H1 (cell line): ENCODE measurements at regions not wholly inside any gene's neighbourhood (a gene's known extent, or its start where the extent isn't known, plus 50 kb on each side); places are given as distances from the start of the nearest gene placed in this dataset.

Experiments used
- CTCF ChIA-PET: fragments of 300-600 bp; sonication (Branson Sonifier 250); formaldehyde crosslinking; loops from one replicate; lab custom pipeline; 2021; ENCODE audit not compliant: partially characterized antibody; lab: Charles Lee
- POLR2A ChIA-PET: fragments of 300-600 bp; sonication (Branson Sonifier 250); formaldehyde crosslinking; loops from one replicate; lab custom pipeline; 2021; ENCODE audit warnings: inconsistent platforms; ENCODE audit not compliant: partially characterized antibody; lab: Charles Lee
- DNase-seq, 2 experiments: peaks; one replicate each; pipeline versions ENCODE4 v3.0.0 to v3.0.0-alpha.2; 2010 to 2022; ENCODE audit warnings: low spot score in 2 of 2, low read depth in 1 of 2, mixed read lengths in 1 of 2
- FAIRE-seq: peaks from 2 replicates; lab custom pipeline; 2011; peaks lifted over from hg19 to GRCh38; lab: Jason Lieb, UNC
- H2AFZ ChIP-seq: 2 replicates; pipeline ENCODE4 v1.8.1; 2012; ENCODE audit warnings: low read length, inconsistent platforms
- H2AK5ac ChIP-seq: 2 replicates; pipeline ENCODE4 v1.6.1; 2013; ENCODE audit warnings: low read depth, low read length
- H2BK120ac ChIP-seq: replicated peaks from 2 replicates; pipeline ENCODE3; 2013; ENCODE audit warnings: low read depth, low read length, inconsistent platforms
- H2BK12ac ChIP-seq: 2 replicates; pipeline ENCODE4 v1.6.1; 2013; ENCODE audit warnings: low read depth, low read length
- H2BK15ac ChIP-seq: 2 replicates; pipeline ENCODE4 v1.6.1; 2013; ENCODE audit warnings: low read length
- H2BK20ac ChIP-seq: 2 replicates; pipeline ENCODE4 v1.6.1; 2013; ENCODE audit warnings: low read length
- H2BK5ac ChIP-seq: 2 replicates; pipeline ENCODE4 v1.6.1; 2013; ENCODE audit warnings: low read depth, low read length
- H3K14ac ChIP-seq: 2 replicates; pipeline ENCODE4 v1.6.1; 2013; ENCODE audit warnings: inconsistent platforms; ENCODE audit not compliant: insufficient read length
- H3K18ac ChIP-seq: 2 replicates; pipeline ENCODE4 v1.6.1; 2013; ENCODE audit warnings: low read length; ENCODE audit errors: extremely low read depth
- H3K23ac ChIP-seq: 2 replicates; pipeline ENCODE4 v1.6.1; 2013; ENCODE audit warnings: inconsistent platforms; ENCODE audit not compliant: insufficient read length
- H3K23me2 ChIP-seq: 2 replicates; pipeline ENCODE4 v1.6.1; 2013; ENCODE audit warnings: low read depth, low read length
- H3K27ac ChIP-seq: 2 replicates; pipeline ENCODE4 v1.6.1; 2011; ENCODE audit warnings: low read depth, low read length, inconsistent platforms
- H3K27me3 ChIP-seq, 4 experiments: replicated peaks in 1 of 4; 1 replicate in 1 of 4; 2 replicates in 3 of 4; pipeline versions ENCODE4 v1.6.1 to v1.8.1; 2011 to 2013; ENCODE audit warnings: low read length in 3 of 4, mild to moderate bottlenecking in 3 of 4, inconsistent platforms in 2 of 4, mixed read lengths in 2 of 4, moderate library complexity in 1 of 4; ENCODE audit not compliant: control insufficient read depth in 3 of 4, insufficient read depth in 3 of 4; ENCODE audit errors: extremely low read depth in 1 of 4
- H3K36me3 ChIP-seq, 4 experiments: 2 replicates each; pipeline versions ENCODE4 v1.6.1 to v1.8.1; 2011 to 2013; ENCODE audit warnings: mild to moderate bottlenecking in 4 of 4, low read length in 3 of 4, moderate library complexity in 2 of 4, control low read depth in 1 of 4, inconsistent platforms in 1 of 4; ENCODE audit not compliant: insufficient read depth in 4 of 4, control insufficient read depth in 2 of 4
- H3K4ac ChIP-seq: replicated peaks from 2 replicates; pipeline ENCODE3; 2013; ENCODE audit warnings: low read length, low read depth, mixed read lengths, inconsistent platforms; ENCODE audit not compliant: insufficient read length
- H3K4me1 ChIP-seq, 4 experiments: replicated peaks in 1 of 4; 1 replicate in 1 of 4; 2 replicates in 3 of 4; pipeline versions ENCODE4 v1.6.1 to v1.8.1; 2011 to 2013; ENCODE audit warnings: low read length in 3 of 4, inconsistent platforms in 2 of 4, mixed read lengths in 1 of 4; ENCODE audit not compliant: insufficient read depth in 4 of 4, control insufficient read depth in 3 of 4
- H3K4me2 ChIP-seq, 2 experiments: 2 replicates each; pipeline versions ENCODE4 v1.6.1 to v1.8.1; 2011 to 2013; ENCODE audit warnings: low read depth in 2 of 2, low read length in 2 of 2, control low read depth in 1 of 2, inconsistent platforms in 1 of 2, mild to moderate bottlenecking in 1 of 2; ENCODE audit not compliant: insufficient read depth in 1 of 2
- H3K4me3 ChIP-seq, 4 experiments: fragments of 200-600, 300-600 bp in 1 of 4; sonication (generic), shearing (Covaris generic), sonication (Bioruptor Twin) in 1 of 4; 2 replicates each; pipeline versions ENCODE4 v1.5.1 to v1.8.1; 2011 to 2016; ENCODE audit warnings: low read length in 4 of 4, low read depth in 3 of 4, control low read depth in 2 of 4, inconsistent platforms in 2 of 4, mild to moderate bottlenecking in 2 of 4, mixed read lengths in 1 of 4, moderate library complexity in 1 of 4; ENCODE audit not compliant: insufficient read depth in 2 of 4; ENCODE audit errors: extremely low read depth in 1 of 4
- H3K56ac ChIP-seq: replicated peaks from 2 replicates; pipeline ENCODE3; 2013; ENCODE audit warnings: low read depth, mild to moderate bottlenecking, mixed read lengths, low read length, inconsistent platforms; ENCODE audit not compliant: insufficient read length
- H3K79me1 ChIP-seq: 2 replicates; pipeline ENCODE4 v1.6.1; 2013; ENCODE audit warnings: low read depth, low read length, control low read depth
- H3K79me2 ChIP-seq, 2 experiments: 2 replicates each; pipeline versions ENCODE4 v1.6.1 to v1.8.1; 2012 to 2013; ENCODE audit warnings: low read length in 2 of 2, mild to moderate bottlenecking in 2 of 2, inconsistent platforms in 1 of 2; ENCODE audit not compliant: insufficient read depth in 2 of 2, control insufficient read depth in 1 of 2
- H3K9ac ChIP-seq, 4 experiments: replicated peaks in 1 of 4; 1 replicate in 1 of 4; 2 replicates in 3 of 4; pipeline versions ENCODE4 v1.6.1 to v1.8.1; 2011 to 2013; ENCODE audit warnings: low read depth in 3 of 4, low read length in 3 of 4, control low read depth in 2 of 4, mild to moderate bottlenecking in 2 of 4, moderate library complexity in 2 of 4, inconsistent platforms in 1 of 4; ENCODE audit errors: extremely low read depth in 1 of 4
- H3K9me3 ChIP-seq, 2 experiments: 2 replicates each; pipeline versions ENCODE4 v1.6.1 to v1.8.1; 2012 to 2013; ENCODE audit warnings: mild to moderate bottlenecking in 2 of 2, moderate library complexity in 2 of 2, control low read depth in 1 of 2, inconsistent platforms in 1 of 2, low read depth in 1 of 2, low read length in 1 of 2, mixed read lengths in 1 of 2; ENCODE audit not compliant: insufficient read depth in 2 of 2
- H4K20me1 ChIP-seq, 2 experiments: replicated peaks in 1 of 2; 2 replicates each; pipeline versions ENCODE3 to v1.8.1; 2011 to 2013; ENCODE audit warnings: inconsistent platforms in 2 of 2, low read length in 2 of 2, mild to moderate bottlenecking in 1 of 2; ENCODE audit not compliant: insufficient read depth in 2 of 2, control insufficient read depth in 1 of 2
- H4K5ac ChIP-seq: 2 replicates; pipeline ENCODE4 v1.6.1; 2013; ENCODE audit warnings: low read length, low read depth, mixed read lengths, inconsistent platforms; ENCODE audit not compliant: insufficient read length
- H4K8ac ChIP-seq: 2 replicates; pipeline ENCODE4 v1.8.0; 2013; ENCODE audit warnings: mild to moderate bottlenecking, moderate library complexity, low read length, inconsistent platforms; ENCODE audit not compliant: insufficient read depth; ENCODE audit errors: extremely low read depth
- H4K91ac ChIP-seq: replicated peaks from 2 replicates; pipeline ENCODE3; 2013; ENCODE audit warnings: low read length, mixed read lengths, inconsistent platforms; ENCODE audit not compliant: insufficient read length
- ASH2L ChIP-seq: fragments of 200-600, 300-600 bp; sonication (generic); IDR thresholded peaks from one replicate; pipeline ENCODE4 v1.7.1; 2017; ENCODE audit warnings: low read length
- CBX8 ChIP-seq: fragments of 300-800, 300-1000 bp; sonication (generic); IDR thresholded peaks from 2 replicates; pipeline ENCODE4 v1.7.1; 2016; ENCODE audit warnings: low read depth, low read length, borderline replicate concordance
- CHD1 ChIP-seq: IDR thresholded peaks from 2 replicates; pipeline ENCODE4 v1.6.1; 2012; ENCODE audit warnings: low read depth, low read length, improper control_type of control experiment
- FOSL1 ChIP-seq: IDR thresholded peaks from 2 replicates; pipeline ENCODE4 v1.6.1; 2011; ENCODE audit warnings: mild to moderate bottlenecking, low read depth, low read length, moderate library complexity; ENCODE audit not compliant: insufficient read depth
- GABPA ChIP-seq: IDR thresholded peaks from 2 replicates; pipeline ENCODE4 v1.6.1; 2011; ENCODE audit warnings: mild to moderate bottlenecking, low read length, moderate library complexity, borderline replicate concordance; ENCODE audit not compliant: insufficient read depth
- HDAC6 ChIP-seq: IDR thresholded peaks from one replicate; pipeline ENCODE4 v1.7.1; 2012; ENCODE audit warnings: low read depth, mild to moderate bottlenecking, inconsistent platforms, low read length, moderate library complexity
- JUND ChIP-seq: IDR thresholded peaks from 2 replicates; pipeline ENCODE4 v1.6.1; 2011; ENCODE audit warnings: mild to moderate bottlenecking, improper control_type of control experiment, low read length
- KDM1A ChIP-seq: fragments of 200-600, 300-600 bp; sonication (generic); IDR thresholded peaks from 2 replicates; pipeline ENCODE4 v1.7.1; 2016; ENCODE audit warnings: mild to moderate bottlenecking, low read length, borderline replicate concordance
- RAD21 ChIP-seq, 2 experiments: IDR thresholded peaks in 1 of 2; conservative IDR thresholded peaks in 1 of 2; 2 replicates each; pipeline ENCODE4 v1.6.1; 2011; ENCODE audit warnings: low read depth in 2 of 2, low read length in 2 of 2, improper control_type of control experiment in 1 of 2, inconsistent platforms in 1 of 2, mild to moderate bottlenecking in 1 of 2, moderate library complexity in 1 of 2
- RBBP5 ChIP-seq: IDR thresholded peaks from 2 replicates; pipeline ENCODE4 v1.7.1; 2012; ENCODE audit warnings: low read depth, mild to moderate bottlenecking, inconsistent platforms, low read length, moderate library complexity, borderline replicate concordance
- TAF7 ChIP-seq: optimal IDR thresholded peaks from 2 replicates; pipeline ENCODE3; 2011; ENCODE audit warnings: low read depth, mild to moderate bottlenecking, inconsistent platforms, low read length, moderate library complexity, borderline replicate concordance
- TCF12 ChIP-seq: IDR thresholded peaks from 2 replicates; pipeline ENCODE4 v1.6.1; 2011; ENCODE audit warnings: low read depth, mild to moderate bottlenecking, low read length
- WGBS, 2 experiments: shearing (Covaris generic) in 1 of 2; methylation state at CpG; one replicate each; pipeline versions ENCODE4 v1.1.6 to v1.1.7; 2013 to 2015; ENCODE audit warnings: low lambda C conversion rate in 2 of 2, mixed read lengths in 2 of 2, inconsistent platforms in 1 of 2, low coverage in 1 of 2, missing lambda C conversion rate in 1 of 2; ENCODE audit not compliant: insufficient replicate concordance in 2 of 2, insufficient coverage in 1 of 2, insufficient read length in 1 of 2; ENCODE audit errors: extremely low coverage in 1 of 2, missing lambda C conversion rate in 1 of 2; 5-methylcytosine and 5-hydroxymethylcytosine counted together

- no peak overlapping the region for H2BK5ac ChIP-seq
- no peak overlapping the region for H3K56ac ChIP-seq
- H3K27me3 ChIP-seq: no peaks in the 10 kb centered on the region; a peak in 1 of 7 replicates
- no peaks in the 10 kb centered on the region for H3K79me1 ChIP-seq
- ChIA-PET POLR2A (no interaction called here), CTCF (interaction anchor here (0.6 kb wide), 1 partner anchor 643 kb away, joined by 3 read pairs; no protein-coding TSS in a partner anchor)
- H2BK15ac ChIP-seq: no peak overlapping the region
- H3K79me2 ChIP-seq: no peaks in the 10 kb centered on the region
- no peaks in the 10 kb centered on the region for H4K20me1 ChIP-seq
- H3K4me2 ChIP-seq: no peak overlapping the region
- H3K36me3 ChIP-seq: no peaks in the 10 kb centered on the region
- no peak overlapping the region for H3K4me3 ChIP-seq
- no peak for TF ChIP-seq ASH2L
- no peak for TF ChIP-seq HDAC6
- TF ChIP-seq CBX8: no peak
- TF ChIP-seq KDM1A: no peak
- TF ChIP-seq CHD1: no peak
- TF ChIP-seq JUND: no peak
- no peak for TF ChIP-seq TCF12
- no peak for TF ChIP-seq FOSL1
- no peak for TF ChIP-seq GABPA
- no peak for TF ChIP-seq RBBP5
- no peak for TF ChIP-seq TAF7
- no peak for TF ChIP-seq RAD21 (IDR thresholded peaks at IDR 0.05 in 1 of 2, conservative IDR thresholded peaks at IDR 0.05 in 1 of 2; ENCODE audit: low read depth in 2 of 2, low read length in 2 of 2)
- FAIRE-seq (no peak), DNase-seq (no peak)
- WGBS, 2 experiments: 75% methylated on average over 1 of the region's 1 CpG; no CpG with 5 or more reads in 1 of the 2 experiments
- H3K14ac ChIP-seq: no peak overlapping the region
- no peak overlapping the region for H2BK120ac ChIP-seq
- no peak overlapping the region for H2BK12ac ChIP-seq
- H2AFZ ChIP-seq: no peak overlapping the region
- no peak overlapping the region for H3K27ac ChIP-seq
- peaks cover 5 to 10% (median 7%) of the 10 kb centered on the region in 4 experiments; a peak in 6 of 7 replicates for H3K4me1 ChIP-seq
- H4K91ac ChIP-seq: no peak overlapping the region
- H3K4ac ChIP-seq: no peak overlapping the region
- no peaks in the 10 kb centered on the region for H3K9me3 ChIP-seq
- no peak overlapping the region for H4K8ac ChIP-seq
- no peak overlapping the region for H3K18ac ChIP-seq
- H3K23ac ChIP-seq: no peak overlapping the region
- H2BK20ac ChIP-seq: no peak overlapping the region
- H3K9ac ChIP-seq: no peak overlapping the region
- H3K23me2 ChIP-seq: no peaks in the 10 kb centered on the region; the same call in 1 of the 2 replicates
- no peak overlapping the region for H4K5ac ChIP-seq
- H2AK5ac ChIP-seq: no peak overlapping the region
Measured at GRCh38 chr4:28475381-28475780, 1614.7 kb downstream of the STIM2 start.
